HG03097 (cell line): ENCODE measurements at regions not wholly inside any gene's neighbourhood (a gene's known extent, or its start where the extent isn't known, plus 50 kb on each side); places are given as distances from the start of the nearest gene placed in this dataset.
"Not testable (repeated sequence)": the region's sequence is repeated elsewhere in the genome, so short reads cannot be mapped to it uniquely, and the experiment has no call there.

Experiments
- ATAC-seq: cut with Tn5 transposase; IDR thresholded peaks from one replicate; pipeline ENCODE4 v1.9.1; 2021; ENCODE audit not compliant: unreplicated experiment, low FRiP score

DNA sequence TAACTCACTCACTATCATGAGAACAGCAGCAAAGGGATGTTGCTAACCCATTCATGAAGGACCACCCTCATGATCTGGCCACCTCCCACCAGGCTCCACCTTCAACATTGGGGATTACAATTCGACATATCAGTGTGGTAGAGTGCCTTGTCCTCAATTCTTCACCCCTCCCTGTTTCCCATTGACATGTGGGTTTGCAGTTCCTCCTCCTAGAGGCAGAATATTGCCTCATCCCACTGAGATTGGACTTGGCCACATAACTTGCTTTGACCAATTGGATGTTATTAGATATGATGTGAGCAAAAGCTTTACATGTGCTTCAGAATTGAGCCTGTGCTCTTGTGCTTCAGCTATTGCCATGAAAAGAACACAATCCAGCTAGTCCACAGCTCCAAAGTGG is 217.0 kb upstream of the CXCR4 start:
- no peak for ATAC-seq

GRCh38 chr2:136332436-136333095 is 214.6 kb upstream of the CXCR4 start:
- no peak for ATAC-seq

- no peak for ATAC-seq
Observed at GRCh38 chr2:136331226-136331625, 213.3 kb upstream of the CXCR4 start.

DNA sequence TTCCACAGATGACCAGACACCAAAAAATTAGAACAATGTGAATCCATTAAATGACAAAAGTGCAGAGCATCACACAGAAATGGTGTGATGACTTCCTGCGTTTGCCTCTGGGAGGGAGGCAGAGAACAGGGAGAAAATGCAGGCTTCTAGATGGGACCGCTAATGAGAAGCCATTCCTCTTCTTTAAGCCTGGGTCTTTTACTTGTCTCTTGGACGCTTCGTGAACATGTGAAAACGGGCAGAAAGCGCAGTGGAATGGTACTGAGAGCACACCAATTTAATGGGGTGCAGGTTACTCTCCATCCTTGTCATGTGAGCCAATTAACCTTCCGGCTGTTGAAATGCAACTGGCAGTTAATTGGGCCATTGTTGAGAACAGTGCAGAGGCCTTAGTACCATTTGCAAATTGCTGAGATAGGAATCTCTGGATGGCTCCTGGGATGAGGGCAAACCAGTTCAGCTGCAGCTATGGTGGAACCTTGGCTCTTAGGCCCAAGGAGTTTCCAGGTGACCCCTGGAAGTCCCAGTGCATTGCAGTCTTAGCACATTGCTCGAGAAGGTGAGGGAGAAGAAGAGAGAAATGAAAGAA is 210.4 kb upstream of the CXCR4 start:
- no peak for ATAC-seq

DNA sequence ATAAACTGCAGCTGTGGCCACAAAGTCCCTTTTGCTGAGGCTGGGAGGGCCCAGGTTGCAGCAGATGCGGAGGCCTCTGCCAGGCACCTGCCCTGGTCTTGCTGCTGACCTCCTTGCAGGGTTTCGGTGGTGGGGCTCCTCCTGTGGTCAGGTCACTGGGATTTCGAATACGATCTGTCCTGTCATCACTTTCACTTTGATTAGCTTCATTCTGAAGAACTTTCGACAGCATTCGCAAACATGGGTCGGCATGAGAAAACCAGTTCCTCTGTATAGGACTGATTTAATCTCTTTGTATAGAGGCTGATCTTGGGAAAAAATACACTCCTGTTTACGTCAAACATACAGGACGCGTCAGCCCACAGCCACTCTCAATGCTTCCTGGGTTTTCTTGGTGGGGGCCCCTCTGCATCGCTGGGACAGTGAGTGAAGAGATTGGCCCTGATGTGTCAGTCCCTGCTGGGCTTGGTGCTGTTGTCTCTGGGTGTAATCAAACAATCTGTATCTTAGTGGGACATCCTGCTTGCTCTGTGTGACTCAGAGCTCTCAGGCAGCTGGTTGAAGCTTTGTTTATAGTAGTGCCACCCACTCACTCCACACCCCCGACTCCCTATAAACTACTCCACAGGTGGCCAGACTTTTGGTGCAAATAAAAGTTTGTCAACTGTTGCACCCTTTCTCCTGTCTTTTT is 209.4 kb upstream of the CXCR4 start:
- peak; percentile 87 for ATAC-seq

DNA sequence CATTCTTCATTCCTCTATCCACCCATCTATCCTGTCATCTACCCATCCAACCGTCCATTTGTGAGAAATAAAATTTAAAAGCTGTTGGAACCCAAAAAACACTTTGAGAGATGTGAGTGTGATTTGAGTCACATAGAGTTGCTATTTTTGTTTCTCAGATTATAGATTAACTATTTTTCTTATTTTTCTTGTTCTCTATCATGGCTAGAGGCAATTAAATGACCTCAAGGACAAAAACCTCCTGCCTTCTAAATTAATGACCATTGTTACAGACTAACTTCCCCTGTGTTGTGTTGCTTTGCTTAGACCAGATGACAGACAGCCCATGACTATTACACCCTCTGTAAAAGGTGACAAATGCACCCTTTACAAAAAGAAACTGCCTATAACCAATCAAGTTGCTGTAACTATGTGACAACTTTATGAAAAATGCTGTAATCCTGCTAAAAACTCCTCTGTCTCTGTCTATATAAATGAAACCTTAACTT is 207.9 kb upstream of the CXCR4 start:
- ATAC-seq = no peak

- no peak for ATAC-seq
Observed at GRCh38 chr2:136324966-136325365, 207.0 kb upstream of the CXCR4 start.

- ATAC-seq = no peak
Observed at GRCh38 chr2:136323935-136324334, 206.0 kb upstream of the CXCR4 start.

- no peak for ATAC-seq
Observed at GRCh38 chr2:136323195-136323594, 205.2 kb upstream of the CXCR4 start.

DNA sequence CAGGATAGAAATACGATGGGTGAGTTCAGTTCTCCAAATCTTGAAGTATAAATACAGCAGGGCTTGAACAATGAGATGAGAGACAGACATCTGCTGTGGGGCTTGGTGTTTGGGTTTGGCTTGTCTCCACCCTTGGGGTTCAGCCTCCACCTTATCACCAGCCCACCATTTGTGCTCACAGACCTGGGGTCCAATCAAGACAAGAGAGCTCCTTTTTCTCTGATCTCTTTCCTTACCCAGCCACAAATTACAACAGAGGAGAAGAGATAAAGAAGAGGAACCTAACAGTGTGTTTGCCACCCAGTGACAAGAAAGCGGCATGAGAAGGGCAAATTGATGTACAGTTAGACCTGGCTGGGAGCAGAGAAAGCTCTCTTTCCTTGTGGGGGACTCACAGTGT is 204.5 kb upstream of the CXCR4 start:
- no peak for ATAC-seq

GRCh38 chr2:136319651-136320050 is 201.7 kb upstream of the CXCR4 start:
- no peak for ATAC-seq

GRCh38 chr2:136319237-136319636 is 201.3 kb upstream of the CXCR4 start:
- ATAC-seq = no peak

- no peak for ATAC-seq
Observed at GRCh38 chr2:136314240-136314639, 196.3 kb upstream of the CXCR4 start.

GRCh38 chr2:136312568-136312967 is 194.6 kb upstream of the CXCR4 start:
- not testable (repeated sequence) for ATAC-seq

DNA sequence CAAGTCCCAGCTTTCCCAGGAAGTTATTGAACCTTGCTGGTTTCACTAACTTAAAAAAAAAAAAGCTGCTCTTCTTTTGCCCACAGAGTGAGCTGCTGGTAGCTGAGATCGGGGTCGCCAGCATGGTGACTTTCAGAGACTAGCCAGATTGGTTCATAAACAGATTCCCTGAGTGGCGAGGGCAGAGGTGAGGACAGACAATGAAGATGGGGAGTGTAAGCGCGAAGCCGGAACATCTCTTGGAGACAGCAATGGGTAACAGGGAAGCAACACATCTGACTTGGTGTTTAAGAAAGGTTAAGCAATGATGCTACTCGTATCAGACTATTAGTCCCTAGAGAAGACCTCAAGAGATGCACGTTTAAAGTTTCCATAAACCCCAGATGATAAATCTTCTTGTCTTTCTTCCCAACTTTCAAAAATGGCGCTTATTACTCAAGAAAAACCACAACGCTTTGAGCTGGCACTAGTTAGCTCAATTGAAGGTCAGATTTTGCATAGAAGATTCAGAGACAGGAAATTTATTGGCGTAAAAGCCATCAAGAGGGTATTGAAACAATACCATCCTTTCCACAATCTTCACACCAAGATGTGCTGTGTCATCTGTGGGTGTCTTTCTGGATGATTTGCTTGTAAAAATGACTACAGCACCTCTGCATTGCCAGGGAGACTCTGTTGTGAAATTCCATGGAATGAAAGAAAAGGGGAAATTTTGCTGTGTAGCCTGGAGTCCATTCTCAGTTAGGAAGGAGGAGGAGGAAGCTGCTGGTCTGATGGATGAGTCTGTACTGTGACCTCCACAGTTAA is 193.1 kb upstream of the CXCR4 start:
- ATAC-seq = no peak

DNA sequence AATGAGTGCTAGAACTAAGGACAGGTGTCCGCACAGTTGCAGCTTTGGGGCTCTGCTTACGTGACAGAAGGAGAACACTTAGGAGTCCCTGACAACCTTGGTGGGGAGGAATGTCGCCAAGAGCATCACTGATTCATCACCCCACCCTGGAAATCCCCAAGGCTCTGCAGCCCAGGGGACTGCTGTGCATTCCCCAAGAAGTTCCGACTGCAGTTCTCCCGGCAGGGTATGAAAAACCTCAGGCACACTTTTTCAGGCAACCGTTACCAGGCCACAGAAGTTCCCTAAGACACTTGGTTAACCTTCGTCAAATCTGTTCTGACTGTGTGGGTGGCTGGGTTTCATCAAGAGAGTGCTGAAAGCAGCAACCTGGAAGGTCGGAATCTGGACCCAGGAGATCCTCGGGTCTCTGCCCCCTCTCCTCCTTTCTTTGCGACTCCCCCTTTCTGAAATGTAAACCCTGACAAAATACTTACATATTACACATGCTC is 192.1 kb upstream of the CXCR4 start:
- ATAC-seq = no peak

- no peak for ATAC-seq
Observed at GRCh38 chr2:136308611-136309010, 190.7 kb upstream of the CXCR4 start.

GRCh38 chr2:136306836-136307235 is 188.9 kb upstream of the CXCR4 start:
- no peak for ATAC-seq

- ATAC-seq = peak; percentile 90
Observed at GRCh38 chr2:136305517-136306192, 187.7 kb upstream of the CXCR4 start.

GRCh38 chr2:136301006-136301405 is 183.1 kb upstream of the CXCR4 start:
- no peak for ATAC-seq
